Neutrophil (primary cell): ENCODE measurements at regions not wholly inside any gene's neighbourhood (a gene's known extent, or its start where the extent isn't known, plus 50 kb on each side); places are given as distances from the start of the nearest gene placed in this dataset.

Experiments
- H3K27ac ChIP-seq: fragments of 200-600 bp; sonication (generic); 2 replicates; pipeline ENCODE4 v1.5.1; 2016; ENCODE audit warnings: mild to moderate bottlenecking, moderate library complexity
- H3K27me3 ChIP-seq: fragments of 200-600 bp; sonication (generic); 2 replicates; pipeline ENCODE4 v1.6.0; 2016; ENCODE audit warnings: mild to moderate bottlenecking
- H3K36me3 ChIP-seq: fragments of 200-600 bp; sonication (generic); 2 replicates; pipeline ENCODE4 v1.5.1; 2017
- H3K4me1 ChIP-seq, 2 experiments: fragments of 200-600 bp in 1 of 2; sonication (generic) in 1 of 2; 1 replicate in 1 of 2; 2 replicates in 1 of 2; pipeline versions ENCODE4 v1.5.1 to v1.6.1; 2013 to 2016; ENCODE audit warnings: low read depth in 1 of 2, low read length in 1 of 2, mild to moderate bottlenecking in 1 of 2, moderate library complexity in 1 of 2; ENCODE audit not compliant: control insufficient read depth in 1 of 2, insufficient read depth in 1 of 2
- H3K4me3 ChIP-seq, 2 experiments: fragments of 200-600 bp in 1 of 2; sonication (generic) in 1 of 2; 1 replicate in 1 of 2; 2 replicates in 1 of 2; pipeline ENCODE4 v1.5.1; 2013 to 2016; ENCODE audit warnings: low read depth in 1 of 2, low read length in 1 of 2, mild to moderate bottlenecking in 1 of 2, moderate library complexity in 1 of 2
- H3K9me3 ChIP-seq: fragments of 200-600 bp; sonication (generic); 2 replicates; pipeline ENCODE4 v1.5.1; 2016
- CTCF ChIP-seq: fragments of 200-600 bp; sonication (generic); IDR thresholded peaks from 2 replicates; pipeline ENCODE4 v1.5.1; 2016; ENCODE audit warnings: antibody characterized with exemption

GRCh38 chr14:105888151-105888550, 361.8 kb downstream of the TMEM121 start:
- no peak for TF ChIP-seq CTCF
- H3K4me3 ChIP-seq: no peak overlapping the region
- H3K9me3 ChIP-seq: no peaks in the 10 kb centered on the region
- no peaks in the 10 kb centered on the region for H3K4me1 ChIP-seq
- peaks cover 64% of the 10 kb centered on the region for H3K27me3 ChIP-seq
- no peaks in the 10 kb centered on the region for H3K36me3 ChIP-seq
- H3K27ac ChIP-seq: no peak overlapping the region

DNA sequence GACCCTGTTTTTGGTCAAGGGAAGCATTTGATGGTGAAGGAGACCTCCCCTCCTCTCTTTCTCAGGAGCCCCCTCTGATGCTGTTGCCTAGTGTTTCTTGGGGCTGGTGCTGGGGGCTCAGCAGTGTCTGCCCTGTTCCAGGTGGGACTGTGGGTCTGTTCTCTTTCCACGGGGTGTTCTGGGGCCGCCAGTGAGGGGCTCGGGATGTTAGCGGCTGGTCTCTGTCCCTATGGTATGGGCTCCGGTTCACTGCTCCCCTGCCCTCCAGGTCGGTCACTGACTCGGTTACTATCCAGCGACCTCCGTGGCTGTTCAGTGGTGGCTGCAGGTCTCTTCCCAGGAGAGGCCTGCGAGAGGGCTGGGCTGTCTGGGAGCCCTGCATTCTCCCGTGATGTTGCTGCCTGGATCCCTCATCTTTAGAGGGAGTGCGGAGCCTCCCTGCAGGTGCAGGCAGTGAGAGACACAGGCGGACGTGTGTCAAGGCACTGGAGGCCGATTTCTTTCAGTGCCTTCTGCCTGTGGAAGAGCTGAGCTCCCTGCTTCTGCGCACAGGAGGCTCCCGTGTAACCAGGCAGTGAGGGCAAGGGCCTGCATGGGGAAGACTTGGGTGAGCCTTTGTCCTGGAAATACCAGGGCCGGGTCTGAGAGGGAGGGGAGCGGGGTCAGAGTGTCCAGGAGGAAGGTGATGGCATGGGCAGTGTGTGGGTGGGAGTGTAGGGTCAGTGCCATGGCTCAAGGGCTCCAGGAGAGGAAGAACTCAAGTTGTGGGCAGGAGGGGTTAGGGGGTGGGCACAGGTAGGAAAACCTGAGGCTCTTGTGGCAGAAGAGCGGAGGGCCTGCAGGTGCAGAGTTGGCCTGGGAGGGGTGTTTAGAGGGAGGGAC, 362.6 kb downstream of the TMEM121 start:
- H3K27ac ChIP-seq: no peak overlapping the region
- H3K27me3 ChIP-seq: peaks cover 66% of the 10 kb centered on the region
- H3K9me3 ChIP-seq: no peaks in the 10 kb centered on the region
- TF ChIP-seq CTCF: no peak
- H3K4me3 ChIP-seq: no peak overlapping the region
- H3K4me1 ChIP-seq: no peaks in the 10 kb centered on the region
- no peaks in the 10 kb centered on the region for H3K36me3 ChIP-seq

DNA sequence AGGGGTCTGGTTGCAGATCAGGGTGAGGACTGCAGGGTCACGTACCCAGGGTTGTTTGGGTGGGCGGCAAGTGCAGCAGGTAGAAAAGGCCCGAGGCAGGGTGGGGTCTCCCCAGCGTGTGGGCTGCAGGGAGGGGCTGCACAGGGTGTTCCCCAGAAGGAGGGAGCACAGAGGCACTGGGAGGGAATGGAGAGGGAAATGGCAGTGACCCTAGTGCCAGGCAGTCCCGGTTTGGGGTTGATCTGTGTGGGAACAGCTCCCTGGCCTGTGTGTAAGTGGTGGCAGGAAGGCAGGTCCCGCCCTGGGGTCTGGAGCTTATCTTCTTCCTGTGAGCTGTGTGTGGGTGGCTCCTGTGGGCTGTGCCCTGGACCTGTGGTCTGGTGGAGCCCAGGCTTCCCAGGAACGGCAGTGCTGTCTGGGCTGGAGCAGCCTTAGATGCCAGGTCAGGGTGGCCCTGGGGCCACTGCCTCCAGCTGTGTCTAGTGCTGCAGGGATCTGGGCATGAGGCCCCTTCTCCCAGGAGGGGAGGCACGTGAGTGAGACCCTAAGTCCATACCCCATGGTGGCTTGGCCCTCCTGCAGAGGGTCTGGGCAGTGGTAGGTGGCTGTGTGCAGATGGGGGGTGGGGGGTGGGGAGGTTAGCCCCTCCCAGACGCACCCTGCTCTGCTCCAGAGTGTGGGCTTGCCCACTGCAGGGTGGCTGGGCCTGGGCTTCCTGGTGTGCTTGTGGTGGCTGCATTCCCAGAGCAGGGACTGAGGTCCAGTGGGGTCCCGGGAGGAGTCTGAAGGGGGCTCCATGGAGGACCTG, 363.5 kb downstream of the TMEM121 start:
- no peak for TF ChIP-seq CTCF

DNA sequence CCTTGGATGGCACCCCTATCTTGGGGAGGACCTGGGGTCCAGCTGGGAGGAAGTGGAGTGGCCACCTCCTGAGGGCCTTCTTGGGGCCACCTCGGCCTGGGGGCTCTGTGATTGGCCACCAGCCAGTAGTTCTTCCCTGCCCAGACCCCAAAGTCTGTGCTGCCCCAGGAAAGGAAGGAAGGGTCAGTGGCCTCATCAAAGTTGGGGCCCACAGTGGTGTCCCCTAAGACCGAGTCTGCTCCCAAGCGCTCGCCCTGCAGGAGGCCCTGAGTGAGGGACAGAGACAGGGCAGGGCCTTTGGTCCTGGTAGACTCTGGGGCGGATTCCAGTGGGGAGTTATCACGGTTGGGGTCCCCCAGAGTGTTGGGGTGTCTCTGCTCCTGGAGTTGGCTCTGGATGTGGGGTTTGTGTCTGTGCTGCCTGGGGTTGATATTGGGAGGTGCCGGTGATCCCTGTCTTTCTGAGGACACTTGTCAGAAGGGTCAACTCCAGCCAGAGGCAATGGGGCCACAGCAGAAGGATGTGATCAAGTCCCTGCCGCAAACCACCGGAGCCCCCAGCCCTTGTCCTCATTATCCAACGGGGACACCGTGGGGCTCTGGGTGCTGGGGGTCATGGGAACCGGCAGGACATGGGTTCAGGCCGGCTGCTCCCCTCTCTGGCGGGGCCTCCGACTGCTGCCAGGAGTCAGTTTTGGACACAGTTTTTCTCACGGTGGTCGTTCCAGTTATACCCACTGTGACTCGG, 364.3 kb downstream of the TMEM121 start:
- Histone ChIP-seq H3K4me1 (no peaks in the 10 kb centered on the region), H3K27ac (no peak overlapping the region), H3K36me3 (no peaks in the 10 kb centered on the region), H3K27me3 (peaks cover 80% of the 10 kb centered on the region), H3K9me3 (no peaks in the 10 kb centered on the region), H3K4me3 (no peak overlapping the region)
- no peak for TF ChIP-seq CTCF

More for the DNA sequence above, 363.5 kb downstream of the TMEM121 start:
- no peaks in the 10 kb centered on the region for H3K36me3 ChIP-seq
- H3K4me3 ChIP-seq: no peak overlapping the region
- no peaks in the 10 kb centered on the region for H3K9me3 ChIP-seq
- H3K4me1 ChIP-seq: no peaks in the 10 kb centered on the region
- H3K27ac ChIP-seq: no peak overlapping the region
- H3K27me3 ChIP-seq: peaks cover 72% of the 10 kb centered on the region

DNA sequence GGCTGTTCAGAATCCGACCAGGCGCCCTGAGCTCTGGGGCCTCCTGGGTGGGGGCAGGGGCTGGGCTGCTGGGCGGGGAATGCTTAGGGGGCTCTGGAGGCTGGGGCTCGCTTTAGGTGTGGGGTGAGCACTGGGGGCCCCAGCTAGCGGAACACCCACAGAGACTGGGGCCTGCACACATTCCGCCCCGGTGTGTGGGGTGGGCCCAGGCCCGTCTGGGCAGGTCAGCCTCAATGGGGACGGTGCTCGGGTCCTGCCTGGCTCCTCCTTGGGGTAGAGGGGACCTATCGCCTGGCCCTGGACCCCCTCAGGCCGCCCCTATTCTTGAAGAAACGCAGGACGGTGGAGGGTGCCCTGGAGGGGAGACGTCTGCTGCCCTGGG, 364.8 kb downstream of the TMEM121 start:
- H3K27ac ChIP-seq: no peak overlapping the region
- H3K9me3 ChIP-seq: no peaks in the 10 kb centered on the region
- no peak for TF ChIP-seq CTCF
- H3K4me1 ChIP-seq: no peaks in the 10 kb centered on the region
- H3K4me3 ChIP-seq: no peak overlapping the region
- H3K36me3 ChIP-seq: no peaks in the 10 kb centered on the region
- peaks cover 84% of the 10 kb centered on the region for H3K27me3 ChIP-seq
